TTC549 (cell line): ENCODE measurements at regions not wholly inside any gene's neighbourhood (a gene's known extent, or its start where the extent isn't known, plus 50 kb on each side); places are given as distances from the start of the nearest gene placed in this dataset.

Experiments used
- FAIRE-seq: peaks from 2 replicates; lab custom pipeline; 2012; peaks lifted over from hg19 to GRCh38; lab: Jason Lieb, UNC

GRCh38 chr6:164453835-164454234, 855.6 kb downstream of the C6orf118 start:
- FAIRE-seq: no peak

DNA sequence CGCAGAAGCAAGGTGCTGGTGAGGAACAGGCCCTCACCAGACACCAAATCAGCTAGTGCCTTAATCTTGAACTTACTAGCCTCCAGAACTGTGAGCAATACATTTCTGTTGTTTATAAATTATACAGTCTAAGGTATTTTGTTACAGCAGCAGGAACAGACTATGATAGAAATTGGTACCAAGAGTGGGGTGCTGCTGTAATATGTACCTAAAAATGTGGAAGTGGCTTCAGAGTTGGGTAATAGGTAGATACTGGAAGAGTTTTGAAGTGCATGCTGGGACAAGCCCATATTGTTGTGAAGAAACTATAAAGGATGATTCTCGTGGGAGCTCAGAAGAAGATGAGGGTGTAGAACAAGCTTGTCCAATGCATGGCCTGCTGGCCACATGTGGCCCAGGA, 866.8 kb downstream of the C6orf118 start:
- no peak for FAIRE-seq

DNA sequence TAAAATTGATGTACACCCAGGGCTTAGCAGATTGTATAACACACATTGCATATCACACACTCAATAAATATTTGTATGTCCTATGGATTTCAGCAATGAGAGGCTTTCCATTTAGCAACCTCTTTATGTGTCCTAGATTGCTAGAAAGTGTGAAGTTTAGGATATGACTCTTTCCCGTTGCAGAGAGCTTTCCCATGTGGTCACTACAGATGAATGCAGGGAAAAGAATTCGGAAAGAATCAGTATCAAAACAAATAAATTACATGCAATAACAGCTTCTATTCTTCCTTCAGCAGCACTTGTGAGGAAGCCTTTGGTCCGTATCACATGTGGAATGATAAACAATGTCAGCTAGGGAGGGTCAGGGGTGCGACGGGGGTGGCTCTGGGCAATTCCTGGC, 870.1 kb downstream of the C6orf118 start:
- FAIRE-seq: no peak

GRCh38 chr6:164436976-164437375, 872.4 kb downstream of the C6orf118 start:
- no peak for FAIRE-seq

- FAIRE-seq: no peak
These were observed 881.5 kb downstream of the C6orf118 start for GRCh38 chr6:164427728-164428402.

GRCh38 chr6:164424489-164424888, 884.9 kb downstream of the C6orf118 start:
- FAIRE-seq: no peak

- FAIRE-seq: no peak
These were observed 890.3 kb downstream of the C6orf118 start for GRCh38 chr6:164419099-164419498.

DNA sequence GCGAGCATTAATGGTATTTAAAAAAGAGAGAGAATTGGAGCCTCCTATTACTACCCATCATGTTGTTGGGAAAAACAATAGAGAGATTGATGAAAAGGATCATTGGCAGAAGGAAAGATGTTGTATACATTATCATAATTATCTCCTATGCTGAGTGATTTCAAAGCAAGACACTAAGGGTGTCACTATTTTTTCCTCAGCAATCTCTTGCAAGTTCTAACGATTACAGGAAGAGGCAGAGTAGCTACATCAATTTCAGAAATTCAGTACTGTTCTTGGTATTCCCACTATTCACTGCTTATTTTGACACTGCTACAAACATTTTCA, 891.2 kb downstream of the C6orf118 start:
- no peak for FAIRE-seq

GRCh38 chr6:164417537-164418261, 891.7 kb downstream of the C6orf118 start:
- no peak for FAIRE-seq

- no peak for FAIRE-seq
These were observed 893.4 kb downstream of the C6orf118 start for GRCh38 chr6:164415832-164416563.

DNA sequence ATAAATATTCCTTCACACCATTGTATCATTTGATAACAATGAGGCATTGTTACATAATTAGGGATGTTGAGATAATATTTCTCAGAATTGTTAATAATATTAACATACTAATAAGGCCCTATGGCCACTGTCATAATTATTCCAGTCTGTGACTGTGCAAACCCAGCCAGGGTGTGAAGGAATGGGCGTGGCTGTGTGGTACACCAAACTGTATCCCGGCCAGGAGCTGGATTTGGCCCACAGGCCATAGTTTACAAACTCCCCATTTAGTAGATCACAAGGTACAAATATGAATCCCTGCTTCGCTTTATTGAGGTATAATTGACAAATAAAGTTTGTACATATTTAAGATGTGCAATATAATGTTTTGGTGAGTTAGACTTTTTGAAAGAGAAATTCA, 894.7 kb downstream of the C6orf118 start:
- FAIRE-seq: no peak

- FAIRE-seq: no peak
These were observed 896.8 kb downstream of the C6orf118 start for GRCh38 chr6:164412566-164412965.

- FAIRE-seq: no peak
These were observed 899.4 kb downstream of the C6orf118 start for GRCh38 chr6:164410017-164410416.

DNA sequence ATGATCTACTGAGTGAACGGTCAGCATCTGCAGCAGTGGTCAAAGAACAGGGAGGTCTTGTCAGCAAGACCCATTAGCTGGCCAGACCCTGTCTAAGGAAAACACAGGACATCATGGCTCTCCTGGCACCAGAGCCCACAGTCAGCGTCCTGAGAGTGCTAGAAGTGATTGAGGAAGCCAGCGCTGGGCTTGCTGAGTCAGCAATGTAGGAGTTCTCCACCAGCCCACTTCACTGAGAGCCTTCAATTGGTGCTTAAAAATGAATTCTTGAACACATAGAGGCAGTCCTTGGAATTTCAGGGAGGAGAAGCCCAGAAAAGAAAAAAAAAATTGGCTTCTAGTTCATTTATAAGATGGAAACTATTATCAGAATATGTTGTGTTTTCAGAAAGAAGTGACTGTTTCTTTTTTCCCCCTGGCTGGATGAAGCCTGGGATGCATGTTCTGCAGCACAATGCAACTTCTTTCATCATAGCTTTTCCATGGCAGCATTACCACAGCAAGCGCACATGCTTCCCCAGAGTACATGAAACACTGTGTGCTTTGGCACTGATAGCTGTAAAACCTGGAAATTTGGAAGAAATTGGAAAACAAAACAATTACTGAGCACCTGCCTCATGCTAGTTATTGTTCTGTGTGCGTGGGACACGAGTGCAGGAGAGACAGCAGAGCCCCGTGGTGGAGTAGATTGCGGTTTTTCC, 899.9 kb downstream of the C6orf118 start:
- FAIRE-seq: no peak

DNA sequence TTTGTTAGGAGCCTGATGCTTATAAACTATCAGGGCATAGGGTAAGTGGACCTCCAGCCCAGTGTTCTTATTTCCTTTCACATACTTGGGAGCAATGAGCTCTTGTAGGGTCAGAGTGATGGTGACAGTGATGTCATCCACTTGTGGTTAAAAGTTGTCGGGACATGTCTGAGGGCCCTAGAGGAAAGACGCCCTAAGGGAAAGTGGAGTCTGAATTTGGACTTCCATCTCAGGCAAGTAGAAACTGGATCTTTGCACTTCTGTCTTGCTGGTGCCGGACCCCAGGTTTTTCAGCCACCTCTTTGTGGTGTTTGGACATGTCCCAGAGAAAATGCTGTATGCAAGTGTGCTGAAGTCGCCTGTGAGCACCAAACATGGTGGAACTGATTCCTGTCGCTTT, 900.5 kb downstream of the C6orf118 start:
- FAIRE-seq: no peak

DNA sequence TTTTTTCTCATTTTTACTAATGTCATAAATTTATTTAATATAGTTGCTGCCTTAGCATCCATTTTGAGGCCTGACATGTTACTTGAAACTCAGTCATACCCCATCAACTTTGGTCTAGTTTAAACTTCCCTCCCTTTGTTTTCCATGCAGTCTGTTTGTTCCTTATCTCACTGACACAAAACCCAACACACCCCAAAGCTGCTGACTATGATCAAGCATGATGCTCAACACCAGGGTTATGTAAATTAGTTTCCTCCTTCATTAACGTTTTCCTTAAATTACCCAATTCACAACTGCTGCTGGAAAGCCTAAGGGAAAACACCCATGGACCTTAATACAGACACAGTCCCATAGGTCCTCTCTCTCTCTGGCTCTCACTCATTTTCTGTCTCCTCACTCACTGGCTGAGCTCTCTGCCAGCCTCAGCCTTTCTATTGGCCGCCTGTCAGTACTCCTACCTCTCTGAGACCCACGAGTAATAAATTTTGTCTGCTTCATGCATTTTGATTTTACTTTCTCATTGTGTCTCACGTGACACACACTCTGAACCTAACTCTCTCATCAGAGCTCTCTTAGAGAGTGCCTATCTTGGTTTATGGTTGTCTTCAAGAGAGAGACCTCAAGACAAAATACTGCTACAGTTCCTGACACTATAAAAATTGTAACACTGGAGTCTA, 904.5 kb downstream of the C6orf118 start:
- no peak for FAIRE-seq

GRCh38 chr6:164401871-164402270, 907.5 kb downstream of the C6orf118 start:
- no peak for FAIRE-seq

GRCh38 chr6:164398647-164399046, 910.8 kb downstream of the C6orf118 start:
- FAIRE-seq: no peak

DNA sequence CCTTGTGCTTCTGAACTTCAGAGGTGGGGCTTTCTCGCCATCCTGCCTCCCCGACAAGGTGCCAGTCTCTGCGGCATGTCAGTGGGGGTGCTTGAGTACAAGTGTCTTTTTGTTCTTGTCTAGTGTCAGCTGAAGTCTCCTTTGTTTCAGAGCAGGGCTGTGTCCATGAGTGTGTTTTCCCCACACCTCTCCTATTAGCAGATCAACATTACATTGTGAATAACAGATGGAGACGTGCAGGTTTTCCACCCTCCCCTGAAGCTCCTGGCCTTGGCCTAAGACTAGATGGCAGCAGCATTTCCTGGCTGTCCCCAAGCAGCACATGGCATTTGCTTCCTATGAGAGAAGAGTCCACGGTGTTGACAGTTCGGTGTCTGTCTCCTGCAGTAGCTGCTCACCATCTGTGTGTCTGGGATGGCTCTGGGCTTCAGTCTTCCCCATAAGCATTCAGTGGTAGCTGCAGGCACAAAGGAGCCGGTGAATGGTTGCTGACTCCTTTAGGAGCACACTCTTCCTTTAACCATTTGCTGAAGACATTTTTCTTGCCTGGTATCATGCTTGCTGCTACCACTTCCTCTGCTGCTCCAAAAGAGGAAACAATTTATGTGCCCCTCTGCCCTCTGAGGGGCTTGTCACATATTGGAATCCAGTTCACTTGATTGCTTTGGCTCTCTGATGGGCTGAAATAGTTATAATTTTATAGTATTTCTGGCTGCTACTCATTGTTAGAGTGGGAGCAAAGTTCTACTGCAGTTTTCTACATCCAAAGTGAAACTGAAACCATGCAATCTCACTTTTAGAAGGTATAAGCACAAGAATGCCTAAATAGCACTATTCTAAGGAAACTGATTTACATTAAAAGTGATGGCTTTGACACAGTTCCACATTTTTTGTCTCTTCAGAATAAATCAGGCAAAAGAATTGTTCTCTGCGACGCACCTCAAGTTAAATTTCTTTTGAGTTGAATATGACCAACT, 913.0 kb downstream of the C6orf118 start:
- no peak for FAIRE-seq

- no peak for FAIRE-seq
These were observed 929.6 kb downstream of the C6orf118 start for GRCh38 chr6:164379795-164380194.

DNA sequence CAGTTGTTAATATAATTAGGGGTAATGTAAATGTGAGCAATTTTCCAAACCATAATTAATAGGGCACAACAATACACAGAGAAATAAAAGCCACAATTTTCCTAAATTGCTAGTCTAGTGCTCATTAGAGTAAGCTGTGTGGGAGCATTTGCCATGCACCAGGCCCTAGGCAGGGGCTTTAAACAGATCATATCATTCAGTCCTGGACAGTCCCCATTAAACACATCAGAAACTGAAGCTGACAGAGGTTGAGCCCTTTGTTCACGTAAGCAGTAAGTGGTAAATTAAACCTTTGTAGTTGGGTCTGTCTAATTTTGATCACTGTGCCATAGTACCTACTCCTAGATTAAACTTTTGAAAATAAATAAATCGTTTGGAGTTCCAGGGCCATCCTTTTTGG, 931.1 kb downstream of the C6orf118 start:
- no peak for FAIRE-seq
